Amniotic epithelial cell (primary cell): ENCODE measurements at regions not wholly inside any gene's neighbourhood (a gene's known extent, or its start where the extent isn't known, plus 50 kb on each side); places are given as distances from the start of the nearest gene placed in this dataset.
"Not testable (repeated sequence)": the region's sequence is repeated elsewhere in the genome, so short reads cannot be mapped to it uniquely, and the experiment has no call there.

Experiments
- DNase-seq: peaks from one replicate; pipeline ENCODE4 v3.0.0-alpha.2; 2010; ENCODE audit warnings: low read depth

DNA sequence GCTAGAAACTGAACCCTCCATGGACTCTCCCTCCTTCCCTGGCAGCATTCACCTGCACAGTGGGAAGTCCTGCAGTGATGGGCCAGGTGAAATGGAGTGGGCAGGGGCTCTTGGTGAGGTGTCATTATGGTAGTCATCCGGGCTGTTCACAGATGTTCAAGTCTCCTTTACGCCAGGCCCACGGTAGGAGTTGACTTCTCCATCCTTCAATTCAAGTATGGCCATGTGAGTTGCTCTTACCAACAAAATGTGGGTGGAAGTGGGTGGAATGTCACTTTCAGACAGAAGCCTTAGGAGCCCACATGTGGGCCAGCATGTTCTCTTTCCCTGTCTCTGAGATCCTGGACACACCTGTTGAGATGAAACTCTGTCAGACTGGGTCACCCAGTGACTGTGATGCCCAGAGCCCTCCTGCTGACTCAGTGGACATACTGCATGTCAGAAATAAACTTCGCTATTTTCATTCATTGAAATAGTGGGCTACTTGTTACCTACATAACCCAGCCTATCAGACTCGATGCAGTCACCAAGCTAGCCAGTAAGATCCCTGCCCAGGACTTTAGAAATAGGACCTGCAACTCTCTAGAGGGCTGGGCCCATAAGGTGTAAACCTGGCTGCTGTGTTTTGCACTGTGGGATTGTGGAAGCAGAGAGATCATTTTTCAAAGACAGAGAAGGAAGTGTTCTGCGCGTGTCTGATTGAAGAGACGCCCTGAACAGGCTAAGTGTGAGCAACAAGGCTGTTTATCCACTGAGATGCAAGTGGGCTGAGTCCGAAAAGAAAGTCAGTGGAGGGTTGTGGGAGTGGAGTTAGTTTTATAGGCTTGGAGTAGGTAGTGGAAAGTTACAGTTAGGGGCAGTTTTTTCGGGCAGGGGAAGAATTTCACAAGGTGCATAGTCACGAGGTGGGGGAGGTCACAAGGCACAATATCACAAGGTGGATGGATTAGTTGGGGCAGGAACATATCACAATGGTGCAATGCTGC is 174.4 kb downstream of the TRIM43 start:
- not testable (repeated sequence) for DNase-seq

GRCh38 chr2:95767531-95767930 is 175.7 kb downstream of the TRIM43 start:
- DNase-seq, result not testable (repeated sequence)

DNA sequence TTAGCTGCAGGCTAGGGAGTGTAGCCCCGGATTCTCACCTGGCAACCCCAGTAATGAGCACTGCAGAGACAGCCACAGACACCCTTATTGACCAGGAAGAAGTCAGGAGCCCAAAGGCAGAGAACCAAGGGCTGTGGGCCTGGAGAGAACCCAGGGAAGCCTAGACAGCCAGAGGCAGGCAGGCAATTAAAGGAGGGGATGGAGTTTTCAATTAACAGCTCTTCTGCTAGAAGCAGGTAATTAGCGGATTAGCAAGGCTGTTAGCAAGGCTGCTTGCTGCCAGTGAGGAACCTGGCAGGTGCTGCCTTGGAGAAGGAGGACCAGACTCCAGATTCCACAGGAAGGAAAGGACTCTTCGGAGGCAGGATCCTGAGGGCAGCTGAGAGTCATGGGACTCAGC is 176.1 kb downstream of the TRIM43 start:
- not testable (repeated sequence) for DNase-seq

- not testable (repeated sequence) for DNase-seq
Measured at GRCh38 chr2:95769256-95769655, 177.5 kb downstream of the TRIM43 start.

- not testable (repeated sequence) for DNase-seq
Measured at GRCh38 chr2:95770726-95771125, 178.9 kb downstream of the TRIM43 start.

DNA sequence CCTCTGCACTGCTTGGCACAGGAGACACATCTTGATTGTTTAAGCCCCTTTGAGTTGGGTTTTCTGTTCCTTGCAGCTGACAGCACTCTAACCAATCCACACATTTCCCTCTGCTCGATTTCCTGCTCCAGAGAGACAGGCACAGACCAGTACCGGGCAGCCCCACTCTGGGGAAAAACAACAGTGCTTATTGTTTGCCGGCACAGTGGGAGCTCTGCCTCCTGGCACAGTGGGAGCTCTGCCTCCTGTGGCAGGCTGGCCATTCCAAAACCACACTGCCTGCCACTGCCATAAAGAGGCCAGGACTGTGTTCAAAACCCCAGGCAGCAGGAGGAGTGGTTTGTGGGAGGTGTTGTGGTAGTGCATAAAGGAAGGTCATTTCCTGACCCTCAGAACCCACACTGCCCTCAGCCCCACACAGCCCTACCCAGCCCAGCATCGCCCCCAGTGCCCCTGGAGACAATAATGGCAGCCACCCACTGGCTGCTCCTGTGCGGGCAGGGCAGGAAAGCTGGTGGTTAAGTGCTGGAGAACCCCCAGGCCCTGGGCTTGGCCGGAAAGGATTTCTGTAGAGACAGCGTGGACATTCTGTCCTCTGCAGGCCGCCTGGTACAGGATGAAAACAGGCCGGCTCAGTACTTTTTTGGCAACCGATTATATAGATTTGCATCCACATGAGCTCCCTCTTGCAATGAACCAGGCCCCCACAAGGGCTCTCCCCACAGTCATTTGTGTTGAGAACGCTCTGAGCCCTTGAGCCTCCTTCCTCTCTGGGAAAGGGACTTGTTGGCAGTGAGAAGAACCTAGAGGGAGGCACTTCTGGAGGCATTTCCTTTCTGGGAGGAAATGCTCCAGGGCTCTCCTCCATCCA is 182.8 kb downstream of the TRIM43 start:
- DNase-seq, result not testable (repeated sequence)

- not testable (repeated sequence) for DNase-seq
Measured at GRCh38 chr2:95775193-95775531, 183.4 kb downstream of the TRIM43 start.
